IMR-90 (cell line): ENCODE measurements at regions not wholly inside any gene's neighbourhood (a gene's known extent, or its start where the extent isn't known, plus 50 kb on each side); places are given as distances from the start of the nearest gene placed in this dataset.

Experiments used
- ATAC-seq: fragments of 200-7000 bp; cut with Tn5 transposase; 2 replicates; pipeline ENCODE4 v1.9.1; 2020; ENCODE audit warnings: low read depth, mild to moderate bottlenecking, moderate library complexity
- BruUV-seq: library from RNA; stranded (reverse); fragments of 400-500 nt; replicated peaks from 2 replicates; lab custom pipeline; 2021; lab: Mats Ljungman, UMichigan
- CTCF ChIA-PET: fragments of 300-600 bp; formaldehyde crosslinking; extraction: SDS; loops from one replicate; lab custom pipeline; 2021; ENCODE audit warnings: antibody characterized with exemption; lab: Yijun Ruan, JAX
- POLR2A ChIA-PET: fragments of 300-600 bp; sonication (Branson Sonifier 250); formaldehyde crosslinking; loops from one replicate; lab custom pipeline; 2022; ENCODE audit warnings: antibody characterized with exemption; ENCODE audit not compliant: unreplicated experiment; lab: Charles Lee
- DNase-seq: peaks from one replicate; pipeline ENCODE4 v3.0.0; 2013
- H2AFZ ChIP-seq: replicated peaks from 2 replicates; pipeline ENCODE3; 2013; ENCODE audit warnings: low read length, mild to moderate bottlenecking; ENCODE audit not compliant: poor library complexity
- H2AK5ac ChIP-seq: 2 replicates; pipeline ENCODE4 v1.6.1; 2013; ENCODE audit warnings: low read depth, low read length, inconsistent platforms
- H2AK9ac ChIP-seq: replicated peaks from 2 replicates; pipeline ENCODE3; 2013; ENCODE audit warnings: mild to moderate bottlenecking, low read depth, low read length, moderate library complexity; ENCODE audit not compliant: poor library complexity
- H2BK120ac ChIP-seq: 2 replicates; pipeline ENCODE4 v1.6.1; 2013; ENCODE audit warnings: low read depth, low read length, inconsistent platforms
- H2BK15ac ChIP-seq: 3 replicates; pipeline ENCODE4 v1.6.1; 2013; ENCODE audit warnings: low read depth, low read length, inconsistent platforms
- H2BK20ac ChIP-seq: 2 replicates; pipeline ENCODE4 v1.6.1; 2013; ENCODE audit warnings: low read depth, mild to moderate bottlenecking, inconsistent platforms, low read length, moderate library complexity
- H2BK5ac ChIP-seq: 2 replicates; pipeline ENCODE4 v1.6.1; 2013; ENCODE audit warnings: mild to moderate bottlenecking, low read depth, low read length, inconsistent platforms; ENCODE audit not compliant: poor library complexity, severe bottlenecking
- H3K14ac ChIP-seq: replicated peaks from 2 replicates; pipeline ENCODE4 v1.6.1; 2013; ENCODE audit warnings: low read depth, low read length, inconsistent platforms
- H3K18ac ChIP-seq: 2 replicates; pipeline ENCODE4 v1.6.1; 2013; ENCODE audit warnings: low read depth, low read length, control low read depth
- H3K23ac ChIP-seq: 2 replicates; pipeline ENCODE4 v1.6.1; 2013; ENCODE audit warnings: low read depth, low read length, inconsistent platforms
- H3K27ac ChIP-seq: 2 replicates; pipeline ENCODE4 v1.5.1; 2013; ENCODE audit warnings: mild to moderate bottlenecking, control low read depth, low read length; ENCODE audit not compliant: insufficient read depth
- H3K27me3 ChIP-seq: 2 replicates; pipeline ENCODE4 v1.6.1; 2013; ENCODE audit warnings: low read length; ENCODE audit not compliant: control insufficient read depth, insufficient read depth
- H3K36me3 ChIP-seq: 2 replicates; pipeline ENCODE4 v1.6.1; 2013; ENCODE audit warnings: low read length, mixed read lengths; ENCODE audit not compliant: control insufficient read depth, insufficient read depth
- H3K4ac ChIP-seq: 2 replicates; pipeline ENCODE4 v1.6.1; 2013; ENCODE audit warnings: low read depth, low read length, inconsistent platforms
- H3K4me1 ChIP-seq: 2 replicates; pipeline ENCODE4 v1.6.1; 2013; ENCODE audit warnings: low read length, mixed read lengths; ENCODE audit not compliant: control insufficient read depth, insufficient read depth
- H3K4me2 ChIP-seq: 2 replicates; pipeline ENCODE4 v1.6.1; 2013; ENCODE audit warnings: low read depth, mild to moderate bottlenecking, control low read depth, low read length, moderate library complexity
- H3K4me3 ChIP-seq: 2 replicates; pipeline ENCODE4 v1.5.1; 2013; ENCODE audit warnings: low read depth, mild to moderate bottlenecking, control low read depth, low read length, moderate library complexity; ENCODE audit not compliant: insufficient read depth
- H3K56ac ChIP-seq: 2 replicates; pipeline ENCODE4 v1.6.1; 2013; ENCODE audit warnings: low read length, inconsistent platforms; ENCODE audit not compliant: insufficient read depth; ENCODE audit errors: extremely low read depth
- H3K79me1 ChIP-seq, 2 experiments: 2 replicates each; pipeline ENCODE4 v1.6.1; 2013; ENCODE audit warnings: low read length in 2 of 2, inconsistent platforms in 1 of 2, low read depth in 1 of 2
- H3K9ac ChIP-seq: 2 replicates; pipeline ENCODE4 v1.6.1; 2013; ENCODE audit warnings: low read depth, low read length, control low read depth
- H3K9me1 ChIP-seq: 2 replicates; pipeline ENCODE4 v1.6.1; 2013; ENCODE audit warnings: low read length, inconsistent platforms; ENCODE audit not compliant: insufficient read depth
- H3K9me3 ChIP-seq: 2 replicates; pipeline ENCODE4 v1.6.1; 2013; ENCODE audit warnings: low read length; ENCODE audit not compliant: control insufficient read depth, insufficient read depth
- H4K20me1 ChIP-seq: 2 replicates; pipeline ENCODE4 v1.6.1; 2013; ENCODE audit warnings: low read length, inconsistent platforms; ENCODE audit not compliant: insufficient read depth
- H4K5ac ChIP-seq: 2 replicates; pipeline ENCODE4 v1.6.1; 2013; ENCODE audit warnings: mild to moderate bottlenecking, low read depth, low read length, control low read depth
- H4K8ac ChIP-seq, 2 experiments: 2 replicates each; pipeline ENCODE4 v1.6.1; 2013; ENCODE audit warnings: low read depth in 2 of 2, low read length in 2 of 2, control low read depth in 1 of 2, inconsistent platforms in 1 of 2
- H4K91ac ChIP-seq: 2 replicates; pipeline ENCODE4 v1.6.1; 2013; ENCODE audit warnings: low read depth, low read length, inconsistent platforms; ENCODE audit not compliant: insufficient read depth
- CEBPB ChIP-seq: IDR thresholded peaks from 2 replicates; pipeline ENCODE4 v1.6.1; 2012; ENCODE audit warnings: low read depth, low read length, improper control_type of control experiment
- CHD1 ChIP-seq: IDR thresholded peaks from 2 replicates; pipeline ENCODE4 v1.6.1; 2012; ENCODE audit warnings: low read depth, low read length, improper control_type of control experiment
- MAFK ChIP-seq: IDR thresholded peaks from 2 replicates; pipeline ENCODE4 v1.6.1; 2012; ENCODE audit warnings: low read depth, low read length, improper control_type of control experiment
- MAZ ChIP-seq: IDR thresholded peaks from 2 replicates; pipeline ENCODE4 v1.6.1; 2012; ENCODE audit warnings: low read depth, mild to moderate bottlenecking, low read length, improper control_type of control experiment, moderate library complexity, borderline replicate concordance
- NFE2L2 ChIP-seq: fragments of 150-350 bp; IDR thresholded peaks from 2 replicates; pipeline ENCODE4 v1.6.1; 2016; ENCODE audit warnings: low read depth, mild to moderate bottlenecking, low read length
- POLR2A ChIP-seq: IDR thresholded peaks from 2 replicates; pipeline ENCODE4 v1.6.1; 2012; ENCODE audit warnings: mild to moderate bottlenecking, low read depth, low read length
- RAD21 ChIP-seq: IDR thresholded peaks from 2 replicates; pipeline ENCODE4 v1.6.1; 2012; ENCODE audit warnings: low read length, improper control_type of control experiment
- RCOR1 ChIP-seq: IDR thresholded peaks from 2 replicates; pipeline ENCODE4 v1.6.1; 2012; ENCODE audit warnings: mild to moderate bottlenecking, low read length, improper control_type of control experiment; ENCODE audit not compliant: insufficient replicate concordance
- SMC3 ChIP-seq: fragments of 150-350 bp; IDR thresholded peaks from 2 replicates; pipeline ENCODE4 v1.6.1; 2016; ENCODE audit warnings: low read depth, mild to moderate bottlenecking, antibody characterized with exemption, low read length, moderate library complexity
- dilution Hi-C: fragments of 300-500 bp; cut with HindIII; formaldehyde crosslinking; loops from one replicate; pipeline ENCODE4 v1.14.3; 2018; ENCODE audit warnings: low sequenced_read_pairs; ENCODE audit not compliant: unreplicated experiment
- in situ Hi-C: fragments of 300-500 bp; cut with MboI; formaldehyde crosslinking; loops from 3 replicates; pipeline ENCODE4 v1.14.3; 2019; ENCODE audit warnings: low sequenced_read_pairs, inconsistent platforms, mixed read lengths
- intact Hi-C: fragments of 100-400 bp; cut with micrococcal nuclease; formaldehyde crosslinking; loops from 2 replicates; pipeline ENCODE4 v1.10.0; 2022
- TF ChIP-seq, protein P1 (sequence below): fragments of 150-350 bp; IDR thresholded peaks from 2 replicates; pipeline ENCODE4 v1.6.1; 2016; ENCODE audit warnings: low read depth, mild to moderate bottlenecking, low read length, moderate library complexity, borderline replicate concordance
- TF ChIP-seq, protein P2 (sequence below): fragments of 150-350 bp; IDR thresholded peaks from 2 replicates; pipeline ENCODE4 v1.6.1; 2017; ENCODE audit warnings: mild to moderate bottlenecking, antibody characterized with exemption, low read length, low read depth
- TF ChIP-seq, protein P3 (sequence below): conservative IDR thresholded peaks from 2 replicates; pipeline ENCODE4 v1.5.1; 2012; ENCODE audit warnings: mild to moderate bottlenecking, low read depth, low read length, improper control_type of control experiment

DNA sequence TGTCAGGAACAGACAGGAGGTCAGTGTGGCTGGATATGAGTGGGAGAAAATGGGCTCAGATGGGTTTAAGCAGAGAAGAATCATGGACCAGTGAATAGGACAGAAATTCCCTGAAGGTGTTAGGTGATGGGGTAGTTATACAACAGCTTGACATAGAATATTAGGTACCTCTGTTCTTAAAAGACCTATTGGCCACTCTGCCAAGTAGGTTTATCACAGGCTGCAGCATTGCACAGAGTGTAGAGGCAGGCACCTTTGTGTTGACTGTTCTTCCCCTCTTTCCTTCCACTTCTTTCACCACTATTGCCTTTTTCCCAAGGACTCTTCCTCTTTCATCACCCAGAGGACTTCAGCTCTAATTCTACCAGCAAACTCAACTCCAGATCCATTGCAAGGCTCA, 274.4 kb downstream of the CDCA7 start:
- TF ChIP-seq, protein P1, sequence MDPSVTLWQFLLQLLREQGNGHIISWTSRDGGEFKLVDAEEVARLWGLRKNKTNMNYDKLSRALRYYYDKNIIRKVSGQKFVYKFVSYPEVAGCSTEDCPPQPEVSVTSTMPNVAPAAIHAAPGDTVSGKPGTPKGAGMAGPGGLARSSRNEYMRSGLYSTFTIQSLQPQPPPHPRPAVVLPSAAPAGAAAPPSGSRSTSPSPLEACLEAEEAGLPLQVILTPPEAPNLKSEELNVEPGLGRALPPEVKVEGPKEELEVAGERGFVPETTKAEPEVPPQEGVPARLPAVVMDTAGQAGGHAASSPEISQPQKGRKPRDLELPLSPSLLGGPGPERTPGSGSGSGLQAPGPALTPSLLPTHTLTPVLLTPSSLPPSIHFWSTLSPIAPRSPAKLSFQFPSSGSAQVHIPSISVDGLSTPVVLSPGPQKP = no peak
- no peak for TF ChIP-seq MAFK
- no peak for TF ChIP-seq RCOR1
- TF ChIP-seq, protein P2, sequence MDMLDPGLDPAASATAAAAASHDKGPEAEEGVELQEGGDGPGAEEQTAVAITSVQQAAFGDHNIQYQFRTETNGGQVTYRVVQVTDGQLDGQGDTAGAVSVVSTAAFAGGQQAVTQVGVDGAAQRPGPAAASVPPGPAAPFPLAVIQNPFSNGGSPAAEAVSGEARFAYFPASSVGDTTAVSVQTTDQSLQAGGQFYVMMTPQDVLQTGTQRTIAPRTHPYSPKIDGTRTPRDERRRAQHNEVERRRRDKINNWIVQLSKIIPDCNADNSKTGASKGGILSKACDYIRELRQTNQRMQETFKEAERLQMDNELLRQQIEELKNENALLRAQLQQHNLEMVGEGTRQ = no peak
- TF ChIP-seq MAZ = no peak
- TF ChIP-seq POLR2A = no peak
- TF ChIP-seq SMC3 = no peak
- no peak for TF ChIP-seq NFE2L2
- no peak for TF ChIP-seq CEBPB
- no peak for TF ChIP-seq CHD1
- no peak for TF ChIP-seq RAD21
- TF ChIP-seq, protein P3, sequence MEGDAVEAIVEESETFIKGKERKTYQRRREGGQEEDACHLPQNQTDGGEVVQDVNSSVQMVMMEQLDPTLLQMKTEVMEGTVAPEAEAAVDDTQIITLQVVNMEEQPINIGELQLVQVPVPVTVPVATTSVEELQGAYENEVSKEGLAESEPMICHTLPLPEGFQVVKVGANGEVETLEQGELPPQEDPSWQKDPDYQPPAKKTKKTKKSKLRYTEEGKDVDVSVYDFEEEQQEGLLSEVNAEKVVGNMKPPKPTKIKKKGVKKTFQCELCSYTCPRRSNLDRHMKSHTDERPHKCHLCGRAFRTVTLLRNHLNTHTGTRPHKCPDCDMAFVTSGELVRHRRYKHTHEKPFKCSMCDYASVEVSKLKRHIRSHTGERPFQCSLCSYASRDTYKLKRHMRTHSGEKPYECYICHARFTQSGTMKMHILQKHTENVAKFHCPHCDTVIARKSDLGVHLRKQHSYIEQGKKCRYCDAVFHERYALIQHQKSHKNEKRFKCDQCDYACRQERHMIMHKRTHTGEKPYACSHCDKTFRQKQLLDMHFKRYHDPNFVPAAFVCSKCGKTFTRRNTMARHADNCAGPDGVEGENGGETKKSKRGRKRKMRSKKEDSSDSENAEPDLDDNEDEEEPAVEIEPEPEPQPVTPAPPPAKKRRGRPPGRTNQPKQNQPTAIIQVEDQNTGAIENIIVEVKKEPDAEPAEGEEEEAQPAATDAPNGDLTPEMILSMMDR = no peak
- no peak overlapping the region for H3K14ac ChIP-seq
- no peaks in the 10 kb centered on the region for H3K4me1 ChIP-seq
- H2BK20ac ChIP-seq = no peak overlapping the region
- no peak overlapping the region for H4K8ac ChIP-seq
- no peaks in the 10 kb centered on the region for H3K79me1 ChIP-seq
- POLR2A ChIA-PET = no interaction called here
- H4K5ac ChIP-seq = no peak overlapping the region
- no peak overlapping the region for H2BK120ac ChIP-seq
- no peak overlapping the region for H3K23ac ChIP-seq
- CTCF ChIA-PET = no interaction called here
- H3K27me3 ChIP-seq = no peaks in the 10 kb centered on the region; the same call in 1 of the 2 replicates
- no peak overlapping the region for H4K91ac ChIP-seq
- dilution Hi-C loops = no loop called here
- H4K20me1 ChIP-seq = no peaks in the 10 kb centered on the region
- no peak for DNase-seq
- no TSS peak for BruUV-seq
- no peak overlapping the region for H2AFZ ChIP-seq
- no peak overlapping the region for H2BK15ac ChIP-seq
- no peak overlapping the region for H3K4me2 ChIP-seq
- no peak overlapping the region for H2AK9ac ChIP-seq
- H2AK5ac ChIP-seq = no peak overlapping the region
- H3K9me3 ChIP-seq = no peaks in the 10 kb centered on the region
- in situ Hi-C loops = no loop called here
- H3K4me3 ChIP-seq = no peak overlapping the region
- intact Hi-C loops = no loop called here
- no peak overlapping the region for H3K56ac ChIP-seq
- H2BK5ac ChIP-seq = no peak overlapping the region
- ATAC-seq = no peak
- no peak overlapping the region for H3K27ac ChIP-seq
- H3K36me3 ChIP-seq = no peaks in the 10 kb centered on the region
- no peaks in the 10 kb centered on the region for H3K9me1 ChIP-seq
- no peak overlapping the region for H3K18ac ChIP-seq
- no peak overlapping the region for H3K9ac ChIP-seq
- H3K4ac ChIP-seq = no peak overlapping the region
